SK-N-SH treated with all-trans-retinoic acid at 6 μM for 48 hours (cell line): ENCODE measurements at regions not wholly inside any gene's neighbourhood (a gene's known extent, or its start where the extent isn't known, plus 50 kb on each side); places are given as distances from the start of the nearest gene placed in this dataset.

ENCODE experiments used
- ATAC-seq: fragments of 200-7000 bp; cut with Tn5 transposase; 3 replicates; pipeline ENCODE4 v1.9.1; 2020; ENCODE audit warnings: mild to moderate bottlenecking, moderate library complexity
- ARNTL ChIP-seq: fragments of 450-650 bp; formaldehyde crosslinking; IDR thresholded peaks from 2 replicates; pipeline ENCODE4 v1.5.0; 2020; ENCODE audit warnings: low read depth, mild to moderate bottlenecking, moderate library complexity, borderline replicate concordance
- BACH2 ChIP-seq: fragments of 250-450 bp; sonication (Bioruptor Pico); IDR thresholded peaks from 2 replicates; pipeline ENCODE4 v1.9.0; 2021; ENCODE audit warnings: mild to moderate bottlenecking, borderline replicate concordance
- CREB5 ChIP-seq: fragments of 250-450 bp; sonication (Bioruptor Pico); IDR thresholded peaks from 2 replicates; pipeline ENCODE4 v1.5.1; 2020; ENCODE audit warnings: low read depth, mild to moderate bottlenecking, moderate library complexity
- CSDC2 ChIP-seq: fragments of 250-450 bp; sonication (Bioruptor Pico); IDR thresholded peaks from 2 replicates; pipeline ENCODE4 v1.5.0; 2020; ENCODE audit warnings: mild to moderate bottlenecking, moderate library complexity
- CSRNP3 ChIP-seq: fragments of 250-450 bp; sonication (Bioruptor Pico); IDR thresholded peaks from 2 replicates; pipeline ENCODE4 v1.5.1; 2021; ENCODE audit warnings: mild to moderate bottlenecking, moderate library complexity
- ESRRG ChIP-seq: fragments of 250-450 bp; sonication (Bioruptor Pico); IDR thresholded peaks from 2 replicates; pipeline ENCODE4 v1.6.1; 2021; ENCODE audit warnings: mild to moderate bottlenecking
- GLIS3 ChIP-seq: fragments of 250-450 bp; sonication (Bioruptor Pico); IDR thresholded peaks from 2 replicates; pipeline ENCODE4 v1.5.0; 2020; ENCODE audit warnings: mild to moderate bottlenecking, moderate library complexity
- ISL1 ChIP-seq: fragments of 250-450 bp; sonication (Bioruptor Pico); IDR thresholded peaks from 2 replicates; pipeline ENCODE4 v2.1.2; 2022; ENCODE audit warnings: mild to moderate bottlenecking, moderate library complexity
- OSR1 ChIP-seq: fragments of 250-450 bp; sonication (Bioruptor Pico); IDR thresholded peaks from 2 replicates; pipeline ENCODE4 v1.8.0; 2022; ENCODE audit warnings: moderate library complexity, mild to moderate bottlenecking, inconsistent platforms
- PPARA ChIP-seq: fragments of 250-450 bp; sonication (Bioruptor Pico); IDR thresholded peaks from 2 replicates; pipeline ENCODE4 v1.5.0; 2020; ENCODE audit warnings: mild to moderate bottlenecking, borderline replicate concordance
- RARB ChIP-seq: fragments of 250-450 bp; sonication (Bioruptor Pico); IDR thresholded peaks from 2 replicates; pipeline ENCODE4 v1.8.0; 2021; ENCODE audit warnings: mild to moderate bottlenecking, moderate library complexity
- SNAI2 ChIP-seq: fragments of 250-450 bp; sonication (Bioruptor Pico); IDR thresholded peaks from 2 replicates; pipeline ENCODE4 v1.5.0; 2020; ENCODE audit warnings: mild to moderate bottlenecking, moderate library complexity
- TCF4 ChIP-seq: fragments of 250-450 bp; sonication (Bioruptor Pico); IDR thresholded peaks from 2 replicates; pipeline ENCODE4 v1.8.0; 2021; ENCODE audit warnings: mild to moderate bottlenecking, moderate library complexity, borderline replicate concordance
- TOX ChIP-seq: fragments of 250-450 bp; sonication (Bioruptor Pico); IDR thresholded peaks from 2 replicates; pipeline ENCODE4 v1.8.0; 2021; ENCODE audit warnings: mild to moderate bottlenecking, moderate library complexity, borderline replicate concordance
- ZC3H10 ChIP-seq: fragments of 250-450 bp; sonication (Bioruptor Pico); IDR thresholded peaks from 2 replicates; pipeline ENCODE4 v1.5.1; 2021; ENCODE audit warnings: mild to moderate bottlenecking, moderate library complexity
- ZFP3 ChIP-seq: fragments of 250-450 bp; sonication (Bioruptor Pico); IDR thresholded peaks from 2 replicates; pipeline ENCODE4 v1.5.0; 2020; ENCODE audit warnings: mild to moderate bottlenecking, moderate library complexity
- ZFP30 ChIP-seq: fragments of 450-650 bp; formaldehyde crosslinking; IDR thresholded peaks from 2 replicates; pipeline ENCODE4 v1.5.0; 2022; ENCODE audit warnings: mild to moderate bottlenecking, moderate library complexity
- ZNF565 ChIP-seq: fragments of 450-650 bp; formaldehyde crosslinking; conservative IDR thresholded peaks from 2 replicates; pipeline ENCODE4 v1.5.0; 2020; ENCODE audit warnings: low read depth, mild to moderate bottlenecking, moderate library complexity
- ZNF70 ChIP-seq: fragments of 450-650 bp; formaldehyde crosslinking; IDR thresholded peaks from 2 replicates; pipeline ENCODE4 v1.5.0; 2020; ENCODE audit warnings: mild to moderate bottlenecking, moderate library complexity
- ZNF8 ChIP-seq: fragments of 450-650 bp; formaldehyde crosslinking; IDR thresholded peaks from 2 replicates; pipeline ENCODE4 v1.5.0; 2020; ENCODE audit warnings: mild to moderate bottlenecking, moderate library complexity
- TF ChIP-seq, protein P1 (sequence below): fragments of 250-450 bp; sonication (Bioruptor Pico); IDR thresholded peaks from 2 replicates; pipeline ENCODE4 v1.8.0; 2021; ENCODE audit warnings: low read depth, mild to moderate bottlenecking, moderate library complexity, borderline replicate concordance
- TF ChIP-seq, protein P2 (sequence below): fragments of 250-450 bp; sonication (Bioruptor Pico); IDR thresholded peaks from 2 replicates; pipeline ENCODE4 v1.8.0; 2020; ENCODE audit warnings: mild to moderate bottlenecking, moderate library complexity, borderline replicate concordance
- TF ChIP-seq, protein P3 (sequence below): fragments of 250-450 bp; sonication (Bioruptor Pico); IDR thresholded peaks from 2 replicates; pipeline ENCODE4 v1.5.0; 2020; ENCODE audit warnings: mild to moderate bottlenecking, moderate library complexity

GRCh38 chr3:859135-859534 is 233.7 kb upstream of the CNTN6 start:
- ATAC-seq = no peak
- TF ChIP-seq ARNTL (CRISPR knock-in tag) = no peak
- TF ChIP-seq, protein P1, sequence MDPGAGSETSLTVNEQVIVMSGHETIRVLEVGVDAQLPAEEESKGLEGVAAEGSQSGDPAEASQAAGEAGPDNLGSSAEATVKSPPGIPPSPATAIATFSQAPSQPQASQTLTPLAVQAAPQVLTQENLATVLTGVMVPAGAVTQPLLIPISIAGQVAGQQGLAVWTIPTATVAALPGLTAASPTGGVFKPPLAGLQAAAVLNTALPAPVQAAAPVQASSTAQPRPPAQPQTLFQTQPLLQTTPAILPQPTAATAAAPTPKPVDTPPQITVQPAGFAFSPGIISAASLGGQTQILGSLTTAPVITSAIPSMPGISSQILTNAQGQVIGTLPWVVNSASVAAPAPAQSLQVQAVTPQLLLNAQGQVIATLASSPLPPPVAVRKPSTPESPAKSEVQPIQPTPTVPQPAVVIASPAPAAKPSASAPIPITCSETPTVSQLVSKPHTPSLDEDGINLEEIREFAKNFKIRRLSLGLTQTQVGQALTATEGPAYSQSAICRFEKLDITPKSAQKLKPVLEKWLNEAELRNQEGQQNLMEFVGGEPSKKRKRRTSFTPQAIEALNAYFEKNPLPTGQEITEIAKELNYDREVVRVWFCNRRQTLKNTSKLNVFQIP = no peak
- TF ChIP-seq ISL1 = no peak
- no peak for TF ChIP-seq GLIS3
- no peak for TF ChIP-seq ESRRG (CRISPR knock-in tag)
- TF ChIP-seq PPARA (CRISPR knock-in tag) = no peak
- TF ChIP-seq OSR1 (CRISPR knock-in tag) = no peak
- TF ChIP-seq ZNF8 (CRISPR knock-in tag) = no peak
- TF ChIP-seq TCF4 (CRISPR knock-in tag) = no peak
- no peak for TF ChIP-seq ZFP3
- no peak for TF ChIP-seq SNAI2 (CRISPR knock-in tag)
- TF ChIP-seq ZFP30 (CRISPR knock-in tag) = no peak
- TF ChIP-seq, protein P2, sequence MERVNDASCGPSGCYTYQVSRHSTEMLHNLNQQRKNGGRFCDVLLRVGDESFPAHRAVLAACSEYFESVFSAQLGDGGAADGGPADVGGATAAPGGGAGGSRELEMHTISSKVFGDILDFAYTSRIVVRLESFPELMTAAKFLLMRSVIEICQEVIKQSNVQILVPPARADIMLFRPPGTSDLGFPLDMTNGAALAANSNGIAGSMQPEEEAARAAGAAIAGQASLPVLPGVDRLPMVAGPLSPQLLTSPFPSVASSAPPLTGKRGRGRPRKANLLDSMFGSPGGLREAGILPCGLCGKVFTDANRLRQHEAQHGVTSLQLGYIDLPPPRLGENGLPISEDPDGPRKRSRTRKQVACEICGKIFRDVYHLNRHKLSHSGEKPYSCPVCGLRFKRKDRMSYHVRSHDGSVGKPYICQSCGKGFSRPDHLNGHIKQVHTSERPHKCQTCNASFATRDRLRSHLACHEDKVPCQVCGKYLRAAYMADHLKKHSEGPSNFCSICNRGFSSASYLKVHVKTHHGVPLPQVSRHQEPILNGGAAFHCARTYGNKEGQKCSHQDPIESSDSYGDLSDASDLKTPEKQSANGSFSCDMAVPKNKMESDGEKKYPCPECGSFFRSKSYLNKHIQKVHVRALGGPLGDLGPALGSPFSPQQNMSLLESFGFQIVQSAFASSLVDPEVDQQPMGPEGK (CRISPR knock-in tag) = no peak
- no peak for TF ChIP-seq ZC3H10
- no peak for TF ChIP-seq CREB5 (CRISPR knock-in tag)
- TF ChIP-seq CSRNP3 = no peak
- TF ChIP-seq, protein P3, sequence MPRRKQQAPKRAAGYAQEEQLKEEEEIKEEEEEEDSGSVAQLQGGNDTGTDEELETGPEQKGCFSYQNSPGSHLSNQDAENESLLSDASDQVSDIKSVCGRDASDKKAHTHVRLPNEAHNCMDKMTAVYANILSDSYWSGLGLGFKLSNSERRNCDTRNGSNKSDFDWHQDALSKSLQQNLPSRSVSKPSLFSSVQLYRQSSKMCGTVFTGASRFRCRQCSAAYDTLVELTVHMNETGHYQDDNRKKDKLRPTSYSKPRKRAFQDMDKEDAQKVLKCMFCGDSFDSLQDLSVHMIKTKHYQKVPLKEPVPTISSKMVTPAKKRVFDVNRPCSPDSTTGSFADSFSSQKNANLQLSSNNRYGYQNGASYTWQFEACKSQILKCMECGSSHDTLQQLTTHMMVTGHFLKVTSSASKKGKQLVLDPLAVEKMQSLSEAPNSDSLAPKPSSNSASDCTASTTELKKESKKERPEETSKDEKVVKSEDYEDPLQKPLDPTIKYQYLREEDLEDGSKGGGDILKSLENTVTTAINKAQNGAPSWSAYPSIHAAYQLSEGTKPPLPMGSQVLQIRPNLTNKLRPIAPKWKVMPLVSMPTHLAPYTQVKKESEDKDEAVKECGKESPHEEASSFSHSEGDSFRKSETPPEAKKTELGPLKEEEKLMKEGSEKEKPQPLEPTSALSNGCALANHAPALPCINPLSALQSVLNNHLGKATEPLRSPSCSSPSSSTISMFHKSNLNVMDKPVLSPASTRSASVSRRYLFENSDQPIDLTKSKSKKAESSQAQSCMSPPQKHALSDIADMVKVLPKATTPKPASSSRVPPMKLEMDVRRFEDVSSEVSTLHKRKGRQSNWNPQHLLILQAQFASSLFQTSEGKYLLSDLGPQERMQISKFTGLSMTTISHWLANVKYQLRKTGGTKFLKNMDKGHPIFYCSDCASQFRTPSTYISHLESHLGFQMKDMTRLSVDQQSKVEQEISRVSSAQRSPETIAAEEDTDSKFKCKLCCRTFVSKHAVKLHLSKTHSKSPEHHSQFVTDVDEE = no peak
- TF ChIP-seq RARB (CRISPR knock-in tag) = no peak
- no peak for TF ChIP-seq CSDC2 (CRISPR knock-in tag)
- TF ChIP-seq, all 23 proteins: peak for 0

GRCh38 chr3:861721-862120 is 231.1 kb upstream of the CNTN6 start:
- TF ChIP-seq CREB5 (CRISPR knock-in tag) (no peak), ZFP30 (CRISPR knock-in tag) (no peak), ISL1 (no peak), TCF4 (CRISPR knock-in tag) (no peak), ZFP3 (no peak), ZC3H10 (no peak), TOX (CRISPR knock-in tag) (no peak), CSDC2 (CRISPR knock-in tag) (no peak), BACH2 (CRISPR knock-in tag) (no peak), ZNF8 (CRISPR knock-in tag) (no peak), GLIS3 (no peak), ZNF565 (CRISPR knock-in tag) (no peak), ZNF70 (no peak), CSRNP3 (no peak), RARB (CRISPR knock-in tag) (no peak), ARNTL (CRISPR knock-in tag) (no peak)
- TF ChIP-seq, protein P1 = no peak
- ATAC-seq = no peak
